ENCODE measurements at regions not wholly inside any gene's neighbourhood (a gene's known extent, or its start where the extent isn't known, plus 50 kb on each side); places are given as distances from the start of the nearest gene placed in this dataset.

- no peaks in the 10 kb centered on the region for H4K20me1 ChIP-seq (ENCODE audit: insufficient read depth, low read length)
Measured at GRCh38 chr10:16184096-16184597, 252.7 kb upstream of the PTER start.

GRCh38 chr10:16184906-16185305 lies 251.9 kb upstream of the PTER start:
- no peak for TF ChIP-seq CTCF (IDR thresholded peaks at IDR 0.05)
- Histone ChIP-seq H3K9ac (ENCODE audit: insufficient read depth, low read length, poor library complexity, severe bottlenecking) (no peak overlapping the region), H2AFZ (ENCODE audit: insufficient read depth, low read depth, low read length, poor library complexity, severe bottlenecking) (no peak overlapping the region), H3K79me2 (ENCODE audit: insufficient read depth, low read length) (no peaks in the 10 kb centered on the region), H3K36me3 (replicated peaks in 1 of 2; ENCODE audit: control insufficient read depth in 1 of 2, insufficient read depth in 2 of 2, low read length in 2 of 2) (no peaks in the 10 kb centered on the region), H3K4me2 (replicated peaks; ENCODE audit: extremely low read depth, low read length, poor library complexity, severe bottlenecking) (no peak overlapping the region), H3K27ac (ENCODE audit: low read depth in 1 of 2, low read length in 2 of 2) (no peak overlapping the region), H3K4me1 (ENCODE audit: control insufficient read depth in 1 of 2, insufficient read depth in 2 of 2, low read length in 2 of 2) (no peaks in the 10 kb centered on the region), H3K27me3 (ENCODE audit: control insufficient read depth in 2 of 2, insufficient read depth in 2 of 2, low read length in 2 of 2) (no peaks in the 10 kb centered on the region), H4K20me1 (ENCODE audit: insufficient read depth, low read length) (no peaks in the 10 kb centered on the region), H3K4me3 (replicated peaks in 1 of 3; ENCODE audit: low read depth in 2 of 3, low read length in 3 of 3) (no peak overlapping the region), H3K9me3 (replicated peaks in 1 of 2; ENCODE audit: control insufficient read depth in 1 of 2, insufficient read depth in 1 of 2, low read length in 2 of 2) (peaks cover 12 to 16% of the 10 kb centered on the region in 2 donors)
- H3K9me3 Mint-ChIP-seq, result peaks cover 0 to 16% (median 3%) of the 10 kb centered on the region in 7 donors
- no peak for DNase-seq
- no peaks in the 10 kb centered on the region for H3K4me1 Mint-ChIP-seq
- WGBS (ENCODE audit: insufficient coverage), result no CpG with 5 or more reads among the region's 2 CpGs
- no peak overlapping the region for H3K4me3 Mint-ChIP-seq
- no peaks in the 10 kb centered on the region for H3K36me3 Mint-ChIP-seq
- peaks cover 0 to 3% (median 0%) of the 10 kb centered on the region in 3 donors for H3K27me3 Mint-ChIP-seq (ENCODE audit: low read depth in 3 of 3)
- intact Hi-C loops (cut with micrococcal nuclease), result no loop called here
- no peak overlapping the region for H3K27ac Mint-ChIP-seq

More at GRCh38 chr10:16184096-16184597, 252.7 kb upstream of the PTER start:
- no peak overlapping the region for H3K27ac Mint-ChIP-seq
- Histone ChIP-seq H3K36me3 (replicated peaks in 1 of 2; ENCODE audit: control insufficient read depth in 1 of 2, insufficient read depth in 2 of 2, low read length in 2 of 2) (no peaks in the 10 kb centered on the region), H3K4me2 (replicated peaks; ENCODE audit: extremely low read depth, low read length, poor library complexity, severe bottlenecking) (no peak overlapping the region), H3K4me1 (ENCODE audit: control insufficient read depth in 1 of 2, insufficient read depth in 2 of 2, low read length in 2 of 2) (no peaks in the 10 kb centered on the region), H3K27me3 (ENCODE audit: control insufficient read depth in 2 of 2, insufficient read depth in 2 of 2, low read length in 2 of 2) (no peaks in the 10 kb centered on the region), H3K9me3 (replicated peaks in 1 of 2; ENCODE audit: control insufficient read depth in 1 of 2, insufficient read depth in 1 of 2, low read length in 2 of 2) (peaks cover 8 to 16% of the 10 kb centered on the region in 2 donors), H3K79me2 (ENCODE audit: insufficient read depth, low read length) (no peaks in the 10 kb centered on the region), H3K9ac (ENCODE audit: insufficient read depth, low read length, poor library complexity, severe bottlenecking) (no peak overlapping the region), H3K4me3 (replicated peaks in 1 of 3; ENCODE audit: low read depth in 2 of 3, low read length in 3 of 3) (no peak overlapping the region), H3K27ac (ENCODE audit: low read depth in 1 of 2, low read length in 2 of 2) (no peak overlapping the region), H2AFZ (ENCODE audit: insufficient read depth, low read depth, low read length, poor library complexity, severe bottlenecking) (no peak overlapping the region)
- no peak for TF ChIP-seq CTCF (IDR thresholded peaks at IDR 0.05)
- H3K4me1 Mint-ChIP-seq, result no peaks in the 10 kb centered on the region
- WGBS (ENCODE audit: insufficient coverage), result 79% methylated on average over 2 of the region's 3 CpGs
- H3K4me3 Mint-ChIP-seq, result no peak overlapping the region
- H3K36me3 Mint-ChIP-seq, result no peaks in the 10 kb centered on the region
- peaks cover 0 to 13% (median 3%) of the 10 kb centered on the region in 7 donors for H3K9me3 Mint-ChIP-seq
- intact Hi-C loops (cut with micrococcal nuclease), result no loop called here
- no peak for DNase-seq
- peaks cover 0 to 3% (median 0%) of the 10 kb centered on the region in 3 donors for H3K27me3 Mint-ChIP-seq (ENCODE audit: low read depth in 3 of 3)

All from CD14-positive monocyte (primary cell).